GM18868 (cell line): ENCODE measurements at regions not wholly inside any gene's neighbourhood (a gene's known extent, or its start where the extent isn't known, plus 50 kb on each side); places are given as distances from the start of the nearest gene placed in this dataset.
"Not testable (repeated sequence)": the region's sequence is repeated elsewhere in the genome, so short reads cannot be mapped to it uniquely, and the experiment has no call there.

ENCODE experiments used
- ATAC-seq: cut with Tn5 transposase; IDR thresholded peaks from one replicate; pipeline ENCODE4 v1.9.1; 2021; ENCODE audit warnings: mild to moderate bottlenecking, moderate library complexity; ENCODE audit not compliant: unreplicated experiment

DNA sequence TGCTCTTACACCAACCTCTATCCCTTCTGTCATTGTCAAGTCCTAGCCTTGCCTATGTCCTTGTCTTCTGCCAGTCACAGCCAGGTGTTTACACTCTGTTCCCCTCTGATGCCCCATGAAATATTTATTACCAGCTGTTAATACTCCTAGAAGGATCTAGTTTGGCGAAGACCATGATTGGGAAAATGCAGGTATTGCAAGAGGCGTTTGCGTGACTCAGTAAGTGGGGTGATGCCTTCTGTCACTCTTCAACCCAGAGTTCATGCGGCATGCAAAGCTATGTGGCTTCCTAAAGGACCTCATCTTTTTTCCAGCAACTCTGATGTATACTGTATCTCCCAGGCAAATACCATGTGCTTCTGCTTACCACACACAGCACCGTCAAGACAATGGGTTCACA is 81.8 kb upstream of the GJB6 start:
- ATAC-seq = no peak

DNA sequence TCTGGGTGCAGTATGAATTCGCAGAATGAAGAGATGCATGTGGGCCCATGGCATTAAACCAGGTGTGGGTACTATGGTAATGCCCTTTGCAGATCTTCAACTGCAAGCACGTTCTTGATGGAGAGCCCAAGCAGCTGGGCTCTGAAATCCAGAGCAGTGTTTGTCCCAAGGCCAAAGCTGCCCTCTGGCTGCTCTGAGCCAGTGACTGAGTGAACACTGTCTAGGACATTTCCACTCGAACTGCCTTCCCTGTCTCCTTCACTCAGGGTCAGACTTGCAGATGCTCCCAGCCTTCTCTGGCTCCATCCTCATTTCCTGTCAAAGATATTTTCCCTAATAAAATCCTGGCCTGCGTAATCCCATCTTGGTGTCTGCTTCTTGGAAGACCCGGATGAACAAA is 80.2 kb upstream of the GJB6 start:
- no peak for ATAC-seq

DNA sequence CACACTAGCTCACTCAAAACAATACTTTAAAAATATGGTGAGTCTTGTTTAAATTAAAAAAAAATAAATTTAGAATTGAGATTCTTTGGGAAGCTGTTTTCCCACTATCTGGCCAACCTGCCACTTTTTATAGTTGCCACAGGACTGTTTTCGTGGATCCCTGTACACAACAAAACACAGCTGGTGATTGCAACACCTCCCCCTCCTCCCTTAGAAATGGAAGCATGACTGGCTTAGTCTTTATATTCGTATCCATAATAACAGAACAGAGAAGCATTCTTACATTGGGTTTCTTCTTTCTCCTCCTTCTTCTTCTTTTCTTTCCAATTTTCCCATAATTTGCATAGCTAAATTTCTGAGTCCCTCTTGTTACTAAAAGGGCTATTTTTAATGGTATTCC is 79.5 kb upstream of the GJB6 start:
- ATAC-seq = no peak

GRCh38 chr13:20311022-20311421 is 78.9 kb upstream of the GJB6 start:
- no peak for ATAC-seq

- ATAC-seq = no peak
These were observed 73.9 kb upstream of the GJB6 start for GRCh38 chr13:20306039-20306438.

DNA sequence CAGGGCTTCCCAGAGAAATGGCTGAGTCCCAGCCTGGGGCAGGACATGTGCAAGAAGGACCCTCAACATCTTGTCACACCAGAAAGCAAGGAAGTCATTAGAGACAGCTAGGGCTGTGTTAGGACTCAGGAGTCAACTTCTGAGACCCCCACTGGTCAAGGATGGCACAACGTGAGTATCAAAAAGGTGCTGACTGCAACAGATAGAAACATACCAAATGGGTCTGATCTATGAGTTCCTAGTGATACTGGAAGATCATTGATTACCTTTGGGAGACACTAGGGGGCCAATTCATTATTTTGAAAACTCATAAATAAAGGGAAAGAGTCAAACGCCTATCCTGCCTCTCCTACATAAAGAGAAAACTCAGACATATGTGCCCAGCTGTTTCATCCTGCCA is 73.5 kb upstream of the GJB6 start:
- ATAC-seq = no peak

DNA sequence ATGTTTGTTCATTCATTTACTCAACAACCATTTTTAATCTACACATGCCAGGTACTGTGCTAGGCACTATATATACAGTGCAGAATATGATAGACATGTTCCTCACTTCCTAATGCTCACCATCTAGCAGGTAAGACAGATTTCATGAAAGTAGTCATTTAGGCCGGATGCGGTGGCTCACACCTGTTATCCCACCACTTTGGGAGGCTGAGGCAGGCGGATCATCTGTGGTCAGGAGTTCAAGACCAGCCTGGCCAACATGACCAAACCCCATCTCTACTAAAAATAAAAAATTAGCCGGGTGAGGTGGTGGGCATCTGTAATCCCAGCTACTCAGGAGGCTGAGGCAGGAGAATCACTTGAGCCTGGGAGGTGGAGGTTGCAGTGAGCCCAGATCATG is 71.9 kb upstream of the GJB6 start:
- ATAC-seq = not testable (repeated sequence)

GRCh38 chr13:20303636-20304035 is 71.5 kb upstream of the GJB6 start:
- ATAC-seq = no peak

DNA sequence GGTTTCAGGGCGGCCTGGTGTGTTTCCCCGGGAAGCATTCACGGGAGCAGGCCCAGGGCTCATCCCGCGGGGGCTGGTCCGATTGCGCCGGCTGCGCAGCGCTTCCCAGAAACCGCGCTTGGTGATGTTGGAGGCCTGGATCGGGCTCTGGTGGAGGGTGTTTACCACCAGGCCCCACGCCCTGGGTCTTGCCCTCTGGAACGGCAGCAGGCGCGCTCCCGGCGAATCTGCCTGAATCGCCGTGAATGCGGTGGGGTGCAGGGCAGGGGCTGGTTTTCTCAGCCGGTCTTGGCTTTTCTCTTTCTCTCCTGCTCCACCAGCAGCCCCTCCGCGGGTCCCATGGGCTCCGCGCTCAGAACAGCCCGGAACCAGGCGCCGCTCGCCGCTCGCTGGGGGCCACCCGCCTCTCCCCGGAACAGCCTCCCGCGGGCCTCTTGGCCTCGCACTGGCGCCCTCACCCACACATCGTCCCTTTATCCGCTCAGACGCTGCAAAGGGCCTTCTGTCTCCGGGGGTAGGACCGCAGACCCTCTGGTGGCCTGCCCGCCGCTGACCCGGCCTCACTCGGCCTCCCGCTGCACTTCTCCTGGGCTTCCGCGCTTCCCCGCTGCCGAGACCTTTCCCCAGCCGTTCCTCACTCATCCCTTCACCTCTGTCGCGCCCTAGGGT is 69.4 kb upstream of the GJB6 start:
- ATAC-seq = no peak

DNA sequence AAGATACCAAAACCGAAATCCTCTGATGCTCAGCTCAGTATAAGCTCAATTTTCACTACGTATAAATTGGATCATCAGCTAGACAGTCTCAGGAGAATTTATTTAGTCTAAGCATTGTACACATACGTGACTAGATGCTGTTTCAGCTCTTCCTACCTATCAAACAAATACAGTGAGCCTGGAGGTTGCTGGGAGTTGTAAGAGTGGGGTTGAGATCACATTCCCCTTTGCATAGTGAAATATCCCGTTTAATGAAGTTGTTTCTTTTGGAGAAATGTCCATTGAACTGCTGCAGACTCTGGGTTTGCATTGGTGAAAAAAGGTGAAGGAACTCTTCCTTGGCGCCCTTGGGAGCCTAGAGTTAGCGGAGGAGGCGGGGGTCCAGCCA is 68.9 kb upstream of the GJB6 start:
- ATAC-seq = no peak

GRCh38 chr13:20297181-20297580 is 65.1 kb upstream of the GJB6 start:
- ATAC-seq = no peak

- ATAC-seq = no peak
These were observed 63.8 kb upstream of the GJB6 start for GRCh38 chr13:20295956-20296355.

- no peak for ATAC-seq
These were observed 62.4 kb upstream of the GJB6 start for GRCh38 chr13:20294497-20294896.

- ATAC-seq = not testable (repeated sequence)
These were observed 60.2 kb upstream of the GJB6 start for GRCh38 chr13:20292301-20292700.

GRCh38 chr13:20291675-20292074 is 59.6 kb upstream of the GJB6 start:
- ATAC-seq = no peak

GRCh38 chr13:20291037-20291436 is 58.9 kb upstream of the GJB6 start:
- ATAC-seq = no peak

GRCh38 chr13:20288561-20288960 is 56.4 kb upstream of the GJB6 start:
- ATAC-seq = no peak

- ATAC-seq = no peak
These were observed 55.9 kb upstream of the GJB6 start for GRCh38 chr13:20287976-20288375.

- ATAC-seq = no peak
These were observed 53.4 kb upstream of the GJB6 start for GRCh38 chr13:20285530-20285929.
